Omental fat pad (tissue), 3 donors: ENCODE measurements at regions not wholly inside any gene's neighbourhood (a gene's known extent, or its start where the extent isn't known, plus 50 kb on each side); places are given as distances from the start of the nearest gene placed in this dataset.
"Not testable (repeated sequence)": the region's sequence is repeated elsewhere in the genome, so short reads cannot be mapped to it uniquely, and the experiment has no call there.

Source experiments
- ATAC-seq: fragments of 150-250 bp; one replicate; pipeline ENCODE4 v1.9.1; 2016; ENCODE audit warnings: mild to moderate bottlenecking, moderate library complexity; ENCODE audit not compliant: low FRiP score
- DNase-seq: peaks from one replicate; pipeline ENCODE4 v3.0.0-alpha.2; 2019; ENCODE audit warnings: low spot score
- TF ChIP-seq, protein P1 (sequence below), 3 donors: fragments of 450-650 bp; IDR thresholded peaks; one replicate each; pipeline ENCODE4 v1.5.1; 2016 to 2017; ENCODE audit warnings: antibody characterized with exemption in 3 of 3, mild to moderate bottlenecking in 3 of 3, moderate library complexity in 2 of 3

- DNase-seq (no peak), ATAC-seq (no peak)
- TF ChIP-seq, protein P1, sequence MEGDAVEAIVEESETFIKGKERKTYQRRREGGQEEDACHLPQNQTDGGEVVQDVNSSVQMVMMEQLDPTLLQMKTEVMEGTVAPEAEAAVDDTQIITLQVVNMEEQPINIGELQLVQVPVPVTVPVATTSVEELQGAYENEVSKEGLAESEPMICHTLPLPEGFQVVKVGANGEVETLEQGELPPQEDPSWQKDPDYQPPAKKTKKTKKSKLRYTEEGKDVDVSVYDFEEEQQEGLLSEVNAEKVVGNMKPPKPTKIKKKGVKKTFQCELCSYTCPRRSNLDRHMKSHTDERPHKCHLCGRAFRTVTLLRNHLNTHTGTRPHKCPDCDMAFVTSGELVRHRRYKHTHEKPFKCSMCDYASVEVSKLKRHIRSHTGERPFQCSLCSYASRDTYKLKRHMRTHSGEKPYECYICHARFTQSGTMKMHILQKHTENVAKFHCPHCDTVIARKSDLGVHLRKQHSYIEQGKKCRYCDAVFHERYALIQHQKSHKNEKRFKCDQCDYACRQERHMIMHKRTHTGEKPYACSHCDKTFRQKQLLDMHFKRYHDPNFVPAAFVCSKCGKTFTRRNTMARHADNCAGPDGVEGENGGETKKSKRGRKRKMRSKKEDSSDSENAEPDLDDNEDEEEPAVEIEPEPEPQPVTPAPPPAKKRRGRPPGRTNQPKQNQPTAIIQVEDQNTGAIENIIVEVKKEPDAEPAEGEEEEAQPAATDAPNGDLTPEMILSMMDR (IDR thresholded peaks at IDR 0.05) = no peak
These were observed 106.0 kb upstream of the LRPAP1 start for GRCh38 chr4:3638080-3638795.

GRCh38 chr4:3637326-3638016, 105.2 kb upstream of the LRPAP1 start:
- ATAC-seq (no peak), DNase-seq (no peak)
- TF ChIP-seq, protein P1 (IDR thresholded peaks at IDR 0.05) = no peak

- TF ChIP-seq, protein P1 (IDR thresholded peaks at IDR 0.05) = no peak
- ATAC-seq (no peak), DNase-seq (no peak)
These were observed 104.6 kb upstream of the LRPAP1 start for GRCh38 chr4:3636646-3637320.

DNA sequence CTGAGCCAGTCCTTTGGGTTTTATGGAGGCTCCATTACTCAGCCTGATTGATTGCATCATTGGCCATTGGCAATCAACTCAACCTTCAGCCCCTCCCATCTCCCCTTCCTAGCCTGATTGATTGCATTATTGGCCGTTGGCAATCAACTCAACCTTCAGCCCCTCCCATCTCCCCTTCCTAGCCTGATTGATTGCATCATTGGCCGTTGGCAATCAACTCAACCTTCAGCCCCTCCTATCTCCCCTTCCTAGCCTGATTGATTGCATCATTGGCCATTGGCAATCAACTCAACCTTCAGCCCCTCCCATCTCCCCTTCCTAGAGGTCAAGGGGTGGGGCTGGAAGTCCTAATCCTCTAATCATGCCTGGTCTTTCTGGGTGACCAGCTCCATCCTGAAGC, 103.8 kb upstream of the LRPAP1 start:
- ATAC-seq, DNase-seq: not testable (repeated sequence)

GRCh38 chr4:3634894-3635820, 102.9 kb upstream of the LRPAP1 start:
- no peak for DNase-seq
- no peak for ATAC-seq
- TF ChIP-seq, protein P1 (IDR thresholded peaks at IDR 0.05) = no peak

GRCh38 chr4:3634281-3634857, 102.1 kb upstream of the LRPAP1 start:
- no peak for ATAC-seq
- TF ChIP-seq, protein P1 (IDR thresholded peaks at IDR 0.05) = no peak
- no peak for DNase-seq

GRCh38 chr4:3633277-3633676, 101.1 kb upstream of the LRPAP1 start:
- DNase-seq, ATAC-seq: not testable (repeated sequence)

GRCh38 chr4:3632794-3633193, 100.6 kb upstream of the LRPAP1 start:
- not testable (repeated sequence) for DNase-seq, ATAC-seq

DNA sequence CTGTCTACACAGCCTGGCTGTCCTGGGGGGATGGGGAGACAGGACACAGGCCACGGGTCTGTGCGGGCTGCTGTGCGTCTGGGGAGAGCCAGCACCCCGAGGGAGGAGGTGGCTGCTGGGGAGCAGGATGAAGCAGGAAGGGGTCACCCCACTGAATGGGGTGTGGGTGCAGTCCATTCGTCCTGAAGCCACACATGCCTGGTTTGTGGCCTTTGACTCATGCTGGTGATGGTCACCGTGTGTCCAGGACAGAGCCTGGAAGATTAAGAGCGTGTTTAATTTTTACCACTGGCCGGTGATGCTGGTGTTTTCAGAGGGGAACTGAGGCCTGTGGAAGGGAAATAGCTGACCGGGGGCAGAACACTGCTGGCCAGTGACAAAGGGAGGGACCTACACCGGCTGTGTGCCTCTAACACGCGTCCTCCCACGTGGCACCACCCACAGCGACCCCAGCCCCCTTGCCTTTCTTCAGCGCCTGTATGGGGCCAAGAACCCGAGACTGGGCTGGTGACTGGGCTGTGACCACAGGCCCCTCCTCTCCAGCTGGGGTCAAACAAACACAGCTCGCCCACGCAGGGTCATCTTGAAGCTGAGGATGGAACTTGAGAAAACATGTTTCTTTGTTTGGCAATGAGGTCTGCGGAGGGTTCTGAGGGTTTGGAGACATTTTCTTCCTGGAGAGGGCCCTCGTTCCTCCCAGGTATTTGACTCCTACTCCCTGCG, 99.5 kb upstream of the LRPAP1 start:
- not testable (repeated sequence) for ATAC-seq, DNase-seq
